ENCODE measurements at regions not wholly inside any gene's neighbourhood (a gene's known extent, or its start where the extent isn't known, plus 50 kb on each side); places are given as distances from the start of the nearest gene placed in this dataset.

DNA sequence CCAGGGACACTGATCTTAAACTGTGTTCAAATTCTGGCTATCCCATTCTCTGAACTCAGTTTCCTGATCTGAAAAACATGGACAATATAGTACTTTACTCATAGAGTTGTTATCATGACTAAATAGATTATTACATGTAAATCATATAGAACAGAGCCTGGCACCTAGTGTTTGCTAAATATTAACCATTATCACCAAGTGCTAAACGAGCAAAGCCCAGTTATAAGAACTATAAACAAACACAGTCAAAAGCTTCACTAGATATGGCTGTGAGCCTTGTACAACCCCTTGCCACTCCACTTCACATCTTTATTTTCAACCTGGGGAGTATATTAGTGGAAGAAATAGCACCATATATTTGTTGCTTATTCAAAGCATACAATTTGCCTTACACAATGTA, 338.9 kb upstream of the CADM1 start:
- H3K4me3 Mint-ChIP-seq: no peak overlapping the region
- peaks cover 2% of the 10 kb centered on the region for H3K27me3 Mint-ChIP-seq
- no peak overlapping the region for H3K27ac Mint-ChIP-seq
- no peak for DNase-seq
- H3K36me3 Mint-ChIP-seq (ENCODE audit: low read depth): no peaks in the 10 kb centered on the region
- no peaks in the 10 kb centered on the region for H3K4me1 Mint-ChIP-seq (ENCODE audit: low read depth)
- peaks cover 3% of the 10 kb centered on the region for H3K9me3 Mint-ChIP-seq

DNA sequence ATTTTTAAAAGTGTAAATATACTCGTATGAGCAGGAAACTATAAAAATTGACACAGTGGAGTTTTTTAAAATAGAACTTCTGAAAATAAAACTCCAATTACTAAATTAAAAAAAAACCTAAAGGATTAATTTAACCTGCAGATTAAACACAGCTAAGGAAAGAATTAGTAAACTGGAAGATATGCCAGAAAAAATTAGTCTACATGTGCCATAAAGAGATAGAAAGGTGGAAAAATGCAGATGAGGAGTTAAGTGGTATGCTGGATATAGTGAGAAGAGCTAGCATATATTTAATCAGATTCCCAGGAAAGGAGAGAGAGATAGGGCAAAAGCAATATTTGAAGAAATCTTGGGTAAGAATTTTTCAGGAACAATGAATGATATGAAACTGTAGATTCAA, 315.8 kb upstream of the CADM1 start:
- DNase-seq: no peak
- H3K9me3 Mint-ChIP-seq: peaks cover 7% of the 10 kb centered on the region
- H3K4me1 Mint-ChIP-seq (ENCODE audit: low read depth): no peaks in the 10 kb centered on the region
- H3K4me3 Mint-ChIP-seq: no peak overlapping the region
- H3K36me3 Mint-ChIP-seq (ENCODE audit: low read depth): no peaks in the 10 kb centered on the region
- H3K27ac Mint-ChIP-seq: no peak overlapping the region
- no peaks in the 10 kb centered on the region for H3K27me3 Mint-ChIP-seq

DNA sequence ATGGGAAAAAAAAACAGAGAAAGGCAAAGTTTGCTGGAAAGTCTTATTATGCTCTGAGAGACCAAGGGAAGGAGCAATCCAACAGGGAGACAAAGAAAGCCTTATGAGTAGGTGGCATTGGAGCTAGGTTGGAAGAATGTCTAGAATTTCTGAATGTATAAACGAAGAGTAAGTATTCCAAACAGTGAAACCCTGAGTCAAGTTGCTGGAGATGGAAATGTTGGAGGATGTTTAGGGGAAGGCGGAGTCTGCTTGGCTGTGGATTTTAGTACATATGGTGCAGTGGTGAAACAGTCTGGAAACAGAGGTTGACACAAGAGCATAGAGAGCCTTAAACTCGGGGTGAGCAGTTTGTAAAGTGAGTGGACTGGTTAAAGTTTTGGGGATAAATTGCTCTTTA, 314.8 kb upstream of the CADM1 start:
- Mint-ChIP-seq H3K4me1 (ENCODE audit: low read depth) (no peaks in the 10 kb centered on the region), H3K27ac (no peak overlapping the region), H3K36me3 (ENCODE audit: low read depth) (no peaks in the 10 kb centered on the region), H3K4me3 (no peak overlapping the region), H3K9me3 (peaks cover 7% of the 10 kb centered on the region), H3K27me3 (no peaks in the 10 kb centered on the region)
- no peak for DNase-seq

DNA sequence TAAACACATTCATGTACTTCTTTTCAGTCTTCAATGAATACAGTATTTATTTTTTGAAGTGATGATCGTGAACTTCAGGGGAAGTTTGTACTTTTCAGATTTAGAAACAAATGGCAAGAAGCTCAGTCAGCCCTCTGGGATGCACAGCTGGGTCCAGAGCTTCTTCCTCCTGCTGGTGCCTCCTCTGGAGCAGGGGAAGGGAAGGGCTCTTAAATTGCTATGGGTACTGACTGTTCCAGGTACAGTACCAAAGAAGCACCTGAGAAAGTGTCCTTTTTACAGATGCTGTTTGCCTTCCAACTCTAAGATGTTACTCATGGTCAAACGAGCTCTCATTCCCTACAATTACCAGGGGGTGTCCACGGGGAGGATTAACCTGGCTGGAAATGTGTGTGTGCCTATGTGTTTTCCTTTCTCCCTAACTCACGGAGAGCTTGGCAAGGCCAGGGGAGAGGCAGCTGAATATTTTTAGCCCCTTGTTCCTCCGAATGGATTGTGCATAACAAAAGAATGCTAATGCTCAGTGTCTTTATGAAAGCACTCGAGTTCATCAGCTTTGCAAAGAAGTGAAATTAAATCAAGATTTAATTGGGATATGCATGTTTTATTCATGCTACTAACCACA, 313.7 kb upstream of the CADM1 start:
- Mint-ChIP-seq H3K4me3 (no peak overlapping the region), H3K27ac (no peak overlapping the region), H3K9me3 (peaks cover 12% of the 10 kb centered on the region), H3K27me3 (no peaks in the 10 kb centered on the region), H3K36me3 (ENCODE audit: low read depth) (no peaks in the 10 kb centered on the region), H3K4me1 (ENCODE audit: low read depth) (no peaks in the 10 kb centered on the region)
- no peak for DNase-seq

DNA sequence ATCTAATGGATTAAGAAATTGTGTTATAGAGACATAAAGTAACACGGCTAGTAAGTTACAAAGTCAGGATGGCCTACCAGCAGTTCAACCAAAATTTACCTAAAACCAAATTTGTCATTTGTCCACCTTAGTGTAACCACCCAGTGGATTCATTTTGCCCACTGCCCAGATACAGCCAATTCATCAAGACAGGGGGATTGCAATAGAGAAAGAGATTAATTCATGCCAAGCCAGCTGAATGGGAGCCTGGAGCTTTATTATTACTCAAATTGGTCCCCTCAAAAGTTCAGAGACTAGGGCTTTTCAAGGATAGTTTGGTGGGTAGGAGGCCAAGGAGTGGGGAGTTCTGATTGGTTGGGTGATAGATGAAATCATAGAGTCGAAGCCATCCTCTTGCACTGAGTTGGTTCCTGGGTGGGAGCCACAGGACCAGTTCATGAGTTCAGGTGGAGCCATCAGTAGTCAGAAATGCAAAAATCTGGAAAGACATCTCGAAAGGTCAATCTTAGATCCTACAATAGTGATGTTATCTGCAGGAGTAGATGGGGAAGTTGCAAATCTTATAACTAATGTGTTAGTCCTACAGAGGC, 304.2 kb upstream of the CADM1 start:
- Mint-ChIP-seq H3K9me3 (peaks cover 28% of the 10 kb centered on the region), H3K36me3 (ENCODE audit: low read depth) (no peaks in the 10 kb centered on the region), H3K4me1 (ENCODE audit: low read depth) (no peaks in the 10 kb centered on the region), H3K27ac (no peak overlapping the region), H3K4me3 (no peak overlapping the region), H3K27me3 (no peaks in the 10 kb centered on the region)
- DNase-seq: no peak

DNA sequence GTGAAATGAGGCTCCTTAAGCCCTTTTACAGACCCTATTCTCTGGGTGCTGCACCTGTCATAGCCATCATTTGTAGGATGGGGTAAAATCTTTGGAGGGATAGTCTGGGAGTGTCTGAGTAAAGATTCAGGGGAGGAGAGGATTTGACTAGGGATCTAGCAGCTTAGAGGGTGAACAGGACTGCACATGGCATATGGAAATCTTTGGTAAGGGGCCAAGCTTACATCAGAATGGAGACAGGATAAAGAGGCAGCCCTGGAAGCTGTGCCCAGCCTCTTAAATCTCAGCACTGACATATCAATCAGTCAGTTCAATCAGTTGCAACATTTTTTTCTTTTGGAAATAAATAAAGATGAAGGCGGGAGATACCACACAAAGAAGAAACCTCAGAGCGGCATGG, 301.8 kb upstream of the CADM1 start:
- no peaks in the 10 kb centered on the region for H3K4me1 Mint-ChIP-seq (ENCODE audit: low read depth)
- H3K27me3 Mint-ChIP-seq: no peaks in the 10 kb centered on the region
- no peaks in the 10 kb centered on the region for H3K36me3 Mint-ChIP-seq (ENCODE audit: low read depth)
- H3K27ac Mint-ChIP-seq: no peak overlapping the region
- H3K4me3 Mint-ChIP-seq: no peak overlapping the region
- DNase-seq: no peak
- H3K9me3 Mint-ChIP-seq: peaks cover 23% of the 10 kb centered on the region

DNA sequence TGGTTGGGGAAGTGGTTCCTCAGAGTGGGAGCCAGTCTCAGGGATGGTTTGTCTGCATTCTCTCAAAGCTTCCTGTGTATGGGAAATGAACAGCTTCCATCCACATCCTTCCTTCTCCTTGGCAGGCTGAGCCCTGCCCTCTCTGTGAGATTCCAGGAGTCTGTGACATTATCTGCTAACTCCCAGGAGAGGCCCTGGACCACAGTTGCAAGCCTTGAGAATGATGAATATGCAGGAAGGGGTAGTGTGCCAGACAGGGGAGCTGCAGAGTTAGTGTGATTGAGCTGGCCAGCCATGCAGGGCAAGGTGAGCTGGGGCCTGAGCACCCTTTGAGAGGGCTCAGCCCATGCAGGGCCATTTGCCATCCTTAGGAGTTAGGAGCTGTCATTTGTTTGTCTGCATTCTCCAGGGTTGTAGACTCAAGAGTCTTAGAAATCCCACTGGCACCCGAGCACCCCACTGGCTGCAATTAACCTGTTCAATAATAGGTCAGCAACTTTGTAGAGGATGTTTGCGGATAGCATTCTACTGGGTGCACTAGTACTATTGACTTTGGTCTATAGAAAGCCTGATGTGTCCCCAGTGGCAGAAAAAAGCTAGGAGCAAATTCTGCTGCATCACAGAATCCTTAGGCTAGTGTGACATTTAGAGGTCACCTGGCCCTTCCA, 299.0 kb upstream of the CADM1 start:
- Mint-ChIP-seq H3K4me1 (ENCODE audit: low read depth) (no peaks in the 10 kb centered on the region), H3K9me3 (peaks cover 9% of the 10 kb centered on the region), H3K27me3 (no peaks in the 10 kb centered on the region), H3K36me3 (ENCODE audit: low read depth) (no peaks in the 10 kb centered on the region), H3K4me3 (no peak overlapping the region), H3K27ac (no peak overlapping the region)
- DNase-seq: no peak

DNA sequence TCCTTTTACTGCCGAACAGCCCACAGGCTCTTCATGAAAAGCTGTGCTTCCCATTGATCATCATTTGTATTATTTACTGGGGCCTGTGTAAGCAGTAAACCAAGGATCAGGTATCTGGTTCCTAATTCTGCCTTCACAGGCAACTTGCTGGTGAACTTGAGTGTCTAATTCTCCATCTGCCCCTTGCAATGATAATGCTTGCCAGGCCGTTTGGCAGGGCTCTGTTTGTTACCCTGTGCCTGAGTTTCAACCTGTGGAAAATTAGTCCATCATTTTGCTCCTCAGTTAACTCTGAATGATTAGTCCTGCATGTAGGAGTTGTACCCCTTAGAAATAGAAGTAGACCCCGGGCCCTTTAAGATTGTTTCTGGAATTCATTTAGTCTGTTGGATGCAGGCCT, 298.4 kb upstream of the CADM1 start:
- H3K4me3 Mint-ChIP-seq: no peak overlapping the region
- H3K36me3 Mint-ChIP-seq (ENCODE audit: low read depth): no peaks in the 10 kb centered on the region
- H3K27me3 Mint-ChIP-seq: no peaks in the 10 kb centered on the region
- no peak overlapping the region for H3K27ac Mint-ChIP-seq
- DNase-seq: no peak
- no peaks in the 10 kb centered on the region for H3K4me1 Mint-ChIP-seq (ENCODE audit: low read depth)
- peaks cover 5% of the 10 kb centered on the region for H3K9me3 Mint-ChIP-seq

DNA sequence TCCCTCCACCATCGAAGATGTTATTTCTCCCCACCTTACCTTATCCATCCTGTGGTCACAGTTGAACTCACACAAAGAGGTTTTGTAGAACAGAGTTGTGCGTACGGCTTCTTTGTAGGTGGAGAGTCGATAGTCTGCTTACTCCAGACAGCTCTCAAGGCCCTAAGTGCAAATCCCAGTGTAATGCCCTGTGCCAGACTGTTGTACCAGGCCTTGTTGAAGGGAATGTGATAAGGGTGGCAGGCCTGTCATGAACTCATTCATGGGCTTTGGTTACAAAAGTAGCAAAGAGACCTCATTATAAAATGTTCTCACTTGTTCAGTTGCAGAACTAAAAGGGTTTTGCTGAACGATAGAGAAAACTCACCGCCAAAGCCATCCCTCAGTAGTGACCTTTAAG, 288.7 kb upstream of the CADM1 start:
- no peak overlapping the region for H3K4me3 Mint-ChIP-seq
- no peaks in the 10 kb centered on the region for H3K27me3 Mint-ChIP-seq
- H3K4me1 Mint-ChIP-seq (ENCODE audit: low read depth): no peaks in the 10 kb centered on the region
- no peak for DNase-seq
- no peak overlapping the region for H3K27ac Mint-ChIP-seq
- H3K9me3 Mint-ChIP-seq: no peaks in the 10 kb centered on the region
- no peaks in the 10 kb centered on the region for H3K36me3 Mint-ChIP-seq (ENCODE audit: low read depth)

DNA sequence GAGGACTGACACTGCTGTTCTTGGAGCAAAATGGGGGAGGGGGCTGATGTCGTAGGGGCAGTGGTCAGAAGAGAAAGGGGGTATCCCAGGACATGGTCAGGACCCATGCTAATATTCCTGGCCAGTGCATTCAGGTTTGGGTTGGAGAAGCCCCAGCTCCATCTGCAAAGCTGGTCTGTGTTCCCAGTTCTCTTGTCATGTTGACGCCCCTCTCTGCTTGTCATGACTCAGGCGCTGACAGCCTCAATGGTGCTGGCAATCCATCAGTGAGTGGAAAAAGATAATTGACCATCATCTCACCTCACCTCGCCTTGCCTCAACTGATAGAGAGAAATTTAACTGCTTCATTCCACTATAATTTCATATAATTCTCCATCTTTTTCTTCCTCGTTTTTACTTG, 283.1 kb upstream of the CADM1 start:
- no peaks in the 10 kb centered on the region for H3K27me3 Mint-ChIP-seq
- H3K4me3 Mint-ChIP-seq: no peak overlapping the region
- H3K27ac Mint-ChIP-seq: no peak overlapping the region
- DNase-seq: no peak
- no peaks in the 10 kb centered on the region for H3K36me3 Mint-ChIP-seq (ENCODE audit: low read depth)
- H3K9me3 Mint-ChIP-seq: no peaks in the 10 kb centered on the region
- H3K4me1 Mint-ChIP-seq (ENCODE audit: low read depth): no peaks in the 10 kb centered on the region

DNA sequence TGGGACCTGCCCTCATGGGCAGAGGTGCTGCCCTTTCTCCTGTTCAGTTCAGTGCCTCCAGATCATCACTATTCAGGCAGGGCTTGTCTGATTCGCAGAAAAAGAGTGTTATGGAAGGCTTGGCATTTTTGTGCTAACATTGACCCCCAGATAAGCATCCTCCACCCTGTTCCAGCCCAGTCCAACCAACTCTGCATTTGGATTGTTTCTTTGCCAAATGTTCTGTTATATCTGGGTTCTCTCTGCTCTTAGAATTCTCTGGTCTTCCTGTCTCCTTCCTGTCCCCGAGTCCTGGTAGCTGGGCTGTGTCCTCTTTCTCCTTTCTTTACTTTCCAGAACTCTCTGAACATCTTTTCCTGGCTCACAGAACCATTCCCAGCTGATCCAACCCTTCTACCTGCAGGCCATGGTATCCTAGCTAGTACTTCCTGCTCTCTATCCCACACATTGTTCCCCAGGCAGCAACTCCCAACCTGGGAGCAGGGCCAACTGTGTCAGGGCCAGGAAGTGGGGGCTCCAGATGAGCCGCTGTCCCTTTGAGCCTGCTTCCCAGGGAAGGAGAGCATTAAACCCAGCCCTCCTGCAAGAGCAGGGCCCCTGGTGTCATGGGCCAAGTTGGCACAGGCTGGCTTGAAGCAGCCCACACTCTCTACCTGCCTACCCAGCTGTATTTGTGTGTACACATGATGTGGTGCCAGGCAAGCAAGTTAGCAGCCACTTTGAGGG, 280.7 kb upstream of the CADM1 start:
- no peaks in the 10 kb centered on the region for H3K9me3 Mint-ChIP-seq
- no peaks in the 10 kb centered on the region for H3K4me1 Mint-ChIP-seq (ENCODE audit: low read depth)
- no peak overlapping the region for H3K4me3 Mint-ChIP-seq
- no peak for DNase-seq
- H3K27ac Mint-ChIP-seq: no peak overlapping the region
- H3K36me3 Mint-ChIP-seq (ENCODE audit: low read depth): no peaks in the 10 kb centered on the region
- H3K27me3 Mint-ChIP-seq: no peaks in the 10 kb centered on the region

DNA sequence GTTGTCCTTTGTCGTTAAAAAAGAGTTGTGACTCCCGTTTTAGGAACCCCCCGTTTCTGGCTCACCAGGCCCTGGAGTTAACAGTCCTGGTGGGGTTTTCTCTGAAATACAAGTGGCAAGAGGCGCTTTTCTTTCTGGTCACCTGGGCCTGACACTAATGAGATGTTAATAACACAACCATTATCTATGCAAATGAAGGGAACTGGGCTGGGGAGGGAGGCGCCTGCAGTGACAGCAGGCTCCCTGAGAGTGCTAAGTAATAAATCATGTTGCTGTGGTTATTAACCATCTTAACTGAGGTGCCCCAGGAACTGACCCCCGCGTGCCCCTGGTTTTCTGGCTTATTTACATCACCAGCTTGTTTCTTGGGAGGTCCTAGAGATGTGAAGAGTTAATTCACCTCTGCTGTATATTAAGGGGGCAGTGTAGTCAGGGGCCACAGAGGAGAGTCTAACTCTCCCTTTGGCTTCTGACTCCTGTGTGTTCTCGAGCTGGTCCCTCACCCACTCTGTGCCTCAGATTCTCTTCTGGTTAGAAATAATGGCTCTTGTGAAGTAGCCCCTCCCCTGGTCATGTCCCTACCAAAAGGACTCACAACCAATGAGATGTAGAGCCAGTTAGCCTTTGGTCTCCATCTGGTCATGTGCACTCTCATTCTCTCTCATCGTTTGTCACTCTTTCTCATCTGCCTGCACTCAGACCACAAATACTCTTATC, 276.6 kb upstream of the CADM1 start:
- Mint-ChIP-seq H3K27ac (no peak overlapping the region), H3K36me3 (ENCODE audit: low read depth) (no peaks in the 10 kb centered on the region), H3K27me3 (no peaks in the 10 kb centered on the region), H3K4me3 (no peak overlapping the region), H3K9me3 (no peaks in the 10 kb centered on the region), H3K4me1 (ENCODE audit: low read depth) (no peaks in the 10 kb centered on the region)
- DNase-seq: no peak

DNA sequence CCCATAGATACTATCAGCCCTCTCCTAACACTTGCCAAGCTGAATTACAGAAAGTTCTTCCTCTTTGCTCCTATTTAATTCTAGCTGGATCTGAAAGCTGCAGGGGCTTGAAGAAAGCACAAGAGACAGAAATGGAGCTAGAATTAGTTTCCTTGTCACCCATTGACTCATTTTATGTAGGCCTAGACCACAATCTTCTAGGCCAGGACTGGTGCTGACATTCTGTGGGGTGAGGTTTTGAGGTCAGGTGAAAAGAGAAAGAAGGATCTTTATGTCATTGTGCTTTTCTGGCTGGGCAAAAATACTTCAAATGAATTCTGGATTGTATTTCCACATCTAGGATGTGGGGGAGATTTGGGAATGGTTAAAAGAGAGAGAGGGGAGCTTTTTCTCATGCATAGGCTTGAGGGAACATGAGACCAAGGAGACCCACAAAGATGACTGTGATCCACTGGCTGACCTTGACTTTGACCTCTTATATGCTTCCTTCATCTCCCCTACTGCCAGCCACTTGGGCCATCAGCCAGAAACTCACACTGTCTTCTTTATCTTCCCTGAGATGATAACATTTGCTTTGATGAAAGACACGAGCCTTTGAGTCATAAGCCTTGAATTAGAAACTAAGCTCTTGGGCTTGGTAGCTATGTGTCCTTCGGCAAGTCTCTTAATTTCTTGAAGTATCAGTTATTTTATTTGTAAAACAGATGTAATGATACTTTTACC, 274.9 kb upstream of the CADM1 start:
- no peak for DNase-seq
- H3K36me3 Mint-ChIP-seq (ENCODE audit: low read depth): no peaks in the 10 kb centered on the region
- no peak overlapping the region for H3K4me3 Mint-ChIP-seq
- no peaks in the 10 kb centered on the region for H3K4me1 Mint-ChIP-seq (ENCODE audit: low read depth)
- no peak overlapping the region for H3K27ac Mint-ChIP-seq
- H3K27me3 Mint-ChIP-seq: no peaks in the 10 kb centered on the region
- H3K9me3 Mint-ChIP-seq: no peaks in the 10 kb centered on the region

DNA sequence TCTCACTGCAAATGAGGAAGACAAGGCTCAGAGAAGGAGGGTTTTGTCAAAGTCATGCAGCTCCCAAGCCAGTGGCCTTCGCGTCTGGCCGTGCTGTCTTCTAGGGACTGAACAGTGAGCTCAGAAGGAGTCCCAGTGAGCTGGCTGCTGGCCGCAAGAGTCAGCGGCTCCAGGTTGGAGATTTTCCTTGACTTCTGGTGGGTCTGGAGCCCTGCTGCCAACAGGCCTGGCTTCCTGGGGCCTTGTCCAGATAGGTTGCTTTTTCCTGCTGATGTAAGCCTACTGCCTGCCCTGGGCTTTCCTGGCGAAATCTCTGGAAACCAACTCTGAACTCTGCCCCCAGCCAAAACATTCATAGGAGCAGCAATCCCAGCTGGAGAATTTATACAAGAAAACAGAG, 272.7 kb upstream of the CADM1 start:
- Mint-ChIP-seq H3K4me3 (no peak overlapping the region), H3K36me3 (ENCODE audit: low read depth) (no peaks in the 10 kb centered on the region), H3K4me1 (ENCODE audit: low read depth) (no peaks in the 10 kb centered on the region), H3K27ac (no peak overlapping the region), H3K9me3 (no peaks in the 10 kb centered on the region), H3K27me3 (no peaks in the 10 kb centered on the region)
- no peak for DNase-seq

Measured in activated T-cell treated with anti-CD3 and anti-CD28 coated beads, Interleukin-2, amount 50 U/mL, for 24 hours (primary cell).